ENCODE measurements at regions not wholly inside any gene's neighbourhood (a gene's known extent, or its start where the extent isn't known, plus 50 kb on each side); places are given as distances from the start of the nearest gene placed in this dataset.

- TF ChIP-seq ZBTB3 (CRISPR knock-in tag; IDR thresholded peaks at IDR 0.05; ENCODE audit: borderline replicate concordance, low read depth), result no peak
- TF ChIP-seq HMG20A (CRISPR knock-in tag; IDR thresholded peaks at IDR 0.05; ENCODE audit: borderline replicate concordance), result no peak
- no peak for TF ChIP-seq ZNF34 (CRISPR knock-in tag; IDR thresholded peaks at IDR 0.05; ENCODE audit: borderline replicate concordance)
- TF ChIP-seq CHD2 (IDR thresholded peaks at IDR 0.05; ENCODE audit: low read depth, low read length), result no peak
- TF ChIP-seq CBX5 (CRISPR knock-in tag; IDR thresholded peaks at IDR 0.05; ENCODE audit: borderline replicate concordance), result no peak
- TF ChIP-seq CAMTA2 (CRISPR knock-in tag; IDR thresholded peaks at IDR 0.05; ENCODE audit: borderline replicate concordance), result no peak
- TF ChIP-seq CREB1 (IDR thresholded peaks at IDR 0.05), result no peak
- TF ChIP-seq CREB1 (CRISPR knock-in tag; IDR thresholded peaks at IDR 0.05), result no peak
- TF ChIP-seq SMAD9 (CRISPR knock-in tag; IDR thresholded peaks at IDR 0.05), result no peak
- TF ChIP-seq TCF7 (IDR thresholded peaks at IDR 0.05; ENCODE audit: low read depth), result no peak
These were observed 841.8 kb downstream of the SLC4A3 start for GRCh38 chr2:220469201-220469600.
